Astrocyte of the hippocampus (primary cell): ENCODE measurements at regions not wholly inside any gene's neighbourhood (a gene's known extent, or its start where the extent isn't known, plus 50 kb on each side); places are given as distances from the start of the nearest gene placed in this dataset.

Experiments used
- DNase-seq: peaks from one replicate; pipeline ENCODE4 v3.0.0; 2011; ENCODE audit warnings: low read depth, low spot score

GRCh38 chr7:12127455-12127854 is 83.6 kb upstream of the TMEM106B start:
- no peak for DNase-seq

- DNase-seq = peak; percentile 19
Observed at GRCh38 chr7:12130609-12131008, 80.5 kb upstream of the TMEM106B start.

- DNase-seq = no peak
Observed at GRCh38 chr7:12131122-12131521, 80.0 kb upstream of the TMEM106B start.

GRCh38 chr7:12133865-12134264 is 77.2 kb upstream of the TMEM106B start:
- DNase-seq = no peak

GRCh38 chr7:12136523-12136922 is 74.6 kb upstream of the TMEM106B start:
- no peak for DNase-seq

GRCh38 chr7:12137283-12137682 is 73.8 kb upstream of the TMEM106B start:
- DNase-seq = no peak

- DNase-seq = peak; percentile 56
Observed at GRCh38 chr7:12138421-12138820, 72.7 kb upstream of the TMEM106B start.

- peak; percentile 96 for DNase-seq
Observed at GRCh38 chr7:12139416-12139815, 71.7 kb upstream of the TMEM106B start.

- peak; percentile 35 for DNase-seq
Observed at GRCh38 chr7:12146813-12147212, 64.3 kb upstream of the TMEM106B start.

- no peak for DNase-seq
Observed at GRCh38 chr7:12152196-12152918, 58.7 kb upstream of the TMEM106B start.

- no peak for DNase-seq
Observed at GRCh38 chr7:12154119-12154518, 57.0 kb upstream of the TMEM106B start.

GRCh38 chr7:12157517-12157916 is 53.6 kb upstream of the TMEM106B start:
- no peak for DNase-seq

GRCh38 chr7:12158334-12159060 is 52.6 kb upstream of the TMEM106B start:
- peak; percentile 8 for DNase-seq

GRCh38 chr7:12161146-12161545 is 49.9 kb upstream of the TMEM106B start:
- DNase-seq = peak; percentile 18
